ENCODE measurements at regions not wholly inside any gene's neighbourhood (a gene's known extent, or its start where the extent isn't known, plus 50 kb on each side); places are given as distances from the start of the nearest gene placed in this dataset.
"Not testable (repeated sequence)": the region's sequence is repeated elsewhere in the genome, so short reads cannot be mapped to it uniquely, and the experiment has no call there.

GRCh38 chr14:105633596-105633995 is 107.2 kb downstream of the TMEM121 start:
- not testable (repeated sequence) for TF ChIP-seq EP300 (IDR thresholded peaks at IDR 0.05); CTCF (IDR thresholded peaks at IDR 0.05); NR3C1 (IDR thresholded peaks at IDR 0.05); MYC (IDR thresholded peaks at IDR 0.05; ENCODE audit: borderline replicate concordance, low read length); REST (IDR thresholded peaks at IDR 0.05); HOXA7 (CRISPR knock-in tag; IDR thresholded peaks at IDR 0.05); ESRRA (IDR thresholded peaks at IDR 0.05; ENCODE audit: borderline replicate concordance, low read length); ZFP36 (IDR thresholded peaks at IDR 0.05; ENCODE audit: borderline replicate concordance, partially characterized antibody)
